ENCODE measurements at regions not wholly inside any gene's neighbourhood (a gene's known extent, or its start where the extent isn't known, plus 50 kb on each side); places are given as distances from the start of the nearest gene placed in this dataset.

DNA sequence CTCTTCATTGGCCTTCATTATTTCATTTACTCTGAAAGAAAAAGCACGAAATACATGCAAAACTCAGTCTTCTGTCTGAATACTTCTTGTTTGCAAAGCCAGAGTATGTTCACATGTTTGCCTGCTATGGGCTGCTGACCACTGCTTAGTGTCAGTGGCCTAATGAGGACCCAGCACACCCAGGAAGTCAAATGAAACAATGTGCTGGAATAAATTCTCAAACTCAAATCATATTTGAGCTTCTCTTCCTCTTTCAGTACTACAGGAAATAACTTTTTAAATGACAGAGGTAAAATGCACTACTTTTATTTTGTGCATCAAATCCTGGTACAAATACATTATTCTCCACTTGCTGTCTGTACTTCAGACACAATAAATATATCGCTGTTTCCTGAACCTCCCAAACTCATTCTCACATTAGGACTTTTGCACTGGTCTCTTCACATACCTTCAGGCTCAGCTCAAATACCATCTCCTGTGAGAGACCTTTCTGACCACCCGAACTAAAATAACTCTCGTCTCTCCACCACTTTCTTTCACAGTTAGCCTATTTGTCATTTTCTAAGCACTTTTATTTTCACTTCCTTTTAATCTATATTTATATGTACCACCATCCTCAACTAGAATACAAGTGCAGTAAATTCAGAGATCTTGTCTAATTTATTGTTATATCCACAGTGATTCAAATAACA is 176.8 kb downstream of the TUSC7 start:
- Histone ChIP-seq H3K9ac (ENCODE audit: low read length in 2 of 2) (no peak overlapping the region), H3K27ac (ENCODE audit: low read length) (no peak overlapping the region), H3K27me3 (ENCODE audit: control insufficient read depth in 1 of 2, insufficient read depth in 2 of 2, low read length in 2 of 2) (no peaks in the 10 kb centered on the region), H3K4me3 (ENCODE audit: low read length in 2 of 2) (no peak overlapping the region), H3K4me1 (ENCODE audit: control insufficient read depth, insufficient read depth, low read length) (no peaks in the 10 kb centered on the region), H3K36me3 (ENCODE audit: control insufficient read depth in 2 of 2, insufficient read depth in 2 of 2, low read length in 2 of 2) (no peaks in the 10 kb centered on the region), H3K9me3 (ENCODE audit: control insufficient read depth in 2 of 2, low read length in 2 of 2) (no peaks in the 10 kb centered on the region)

DNA sequence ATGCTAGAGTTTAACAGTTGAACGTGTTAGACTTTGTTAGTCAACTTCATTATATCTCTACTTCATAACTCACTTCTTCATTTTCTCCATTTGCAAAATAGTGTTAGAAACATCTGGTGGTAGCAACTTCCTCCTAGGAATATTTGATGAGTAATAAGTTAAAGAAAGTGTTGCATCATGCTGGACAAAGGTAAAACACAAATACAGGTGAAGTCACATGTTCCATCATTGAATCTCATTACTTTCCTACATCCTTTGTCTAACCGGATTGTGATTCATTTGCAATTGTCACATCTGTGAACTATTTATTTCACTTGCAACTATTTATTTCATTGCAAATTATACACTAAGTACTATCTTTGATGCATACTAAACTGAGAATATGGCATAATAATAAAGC is 186.5 kb downstream of the TUSC7 start:
- Histone ChIP-seq H3K4me1 (ENCODE audit: control insufficient read depth, insufficient read depth, low read length) (no peaks in the 10 kb centered on the region), H3K36me3 (ENCODE audit: control insufficient read depth in 2 of 2, insufficient read depth in 2 of 2, low read length in 2 of 2) (no peaks in the 10 kb centered on the region), H3K9ac (ENCODE audit: low read length in 2 of 2) (no peak overlapping the region), H3K27me3 (ENCODE audit: control insufficient read depth in 1 of 2, insufficient read depth in 2 of 2, low read length in 2 of 2) (no peaks in the 10 kb centered on the region), H3K27ac (ENCODE audit: low read length) (no peak overlapping the region), H3K9me3 (ENCODE audit: control insufficient read depth in 2 of 2, low read length in 2 of 2) (no peaks in the 10 kb centered on the region), H3K4me3 (ENCODE audit: low read length in 2 of 2) (no peak overlapping the region)

DNA sequence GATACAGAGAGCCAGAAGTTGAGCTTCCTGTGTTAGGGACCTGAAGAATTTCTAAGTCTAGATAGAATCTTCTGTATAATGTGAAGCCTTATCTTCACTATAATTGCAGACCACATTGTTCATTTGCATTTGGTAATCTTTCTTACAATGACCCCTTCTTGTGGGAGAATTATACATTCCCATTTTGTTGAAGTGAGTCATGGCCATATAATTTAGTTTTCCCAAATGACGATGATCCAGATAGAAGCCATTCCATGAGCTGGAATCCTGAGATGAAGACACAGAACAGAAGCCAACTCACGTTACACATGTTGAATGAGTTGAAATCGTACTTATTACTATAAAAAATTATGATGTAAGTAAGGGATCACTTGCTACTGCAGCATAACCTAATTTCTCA is 187.8 kb downstream of the TUSC7 start:
- Histone ChIP-seq H3K4me1 (ENCODE audit: control insufficient read depth, insufficient read depth, low read length) (no peaks in the 10 kb centered on the region), H3K9ac (ENCODE audit: low read length in 2 of 2) (no peak overlapping the region), H3K9me3 (ENCODE audit: control insufficient read depth in 2 of 2, low read length in 2 of 2) (no peaks in the 10 kb centered on the region), H3K4me3 (ENCODE audit: low read length in 2 of 2) (no peak overlapping the region), H3K36me3 (ENCODE audit: control insufficient read depth in 2 of 2, insufficient read depth in 2 of 2, low read length in 2 of 2) (no peaks in the 10 kb centered on the region), H3K27me3 (ENCODE audit: control insufficient read depth in 1 of 2, insufficient read depth in 2 of 2, low read length in 2 of 2) (no peaks in the 10 kb centered on the region), H3K27ac (ENCODE audit: low read length) (no peak overlapping the region)

DNA sequence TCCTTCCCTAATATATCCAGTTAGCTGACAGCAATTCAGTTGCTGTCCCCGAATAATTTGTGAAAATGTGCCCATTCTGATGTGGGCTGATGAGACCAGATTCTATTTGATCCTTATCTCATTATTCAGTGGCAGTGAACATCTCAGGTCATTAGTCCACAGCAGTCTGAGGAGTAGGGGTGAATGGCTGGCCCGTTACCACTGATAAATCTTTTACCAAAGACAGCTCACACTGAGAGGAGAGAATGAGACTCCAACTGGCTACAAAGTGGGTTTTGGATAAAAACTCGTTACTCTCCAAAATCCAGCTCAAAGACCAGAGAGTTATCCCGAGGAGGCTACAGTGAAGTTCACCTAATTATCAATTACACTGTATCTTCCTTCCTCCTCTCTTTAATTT is 189.7 kb downstream of the TUSC7 start:
- Histone ChIP-seq H3K9ac (ENCODE audit: low read length in 2 of 2) (no peak overlapping the region), H3K4me1 (ENCODE audit: control insufficient read depth, insufficient read depth, low read length) (no peaks in the 10 kb centered on the region), H3K27me3 (ENCODE audit: control insufficient read depth in 1 of 2, insufficient read depth in 2 of 2, low read length in 2 of 2) (no peaks in the 10 kb centered on the region), H3K36me3 (ENCODE audit: control insufficient read depth in 2 of 2, insufficient read depth in 2 of 2, low read length in 2 of 2) (no peaks in the 10 kb centered on the region), H3K4me3 (ENCODE audit: low read length in 2 of 2) (no peak overlapping the region), H3K27ac (ENCODE audit: low read length) (no peak overlapping the region), H3K9me3 (ENCODE audit: control insufficient read depth in 2 of 2, low read length in 2 of 2) (no peaks in the 10 kb centered on the region)

DNA sequence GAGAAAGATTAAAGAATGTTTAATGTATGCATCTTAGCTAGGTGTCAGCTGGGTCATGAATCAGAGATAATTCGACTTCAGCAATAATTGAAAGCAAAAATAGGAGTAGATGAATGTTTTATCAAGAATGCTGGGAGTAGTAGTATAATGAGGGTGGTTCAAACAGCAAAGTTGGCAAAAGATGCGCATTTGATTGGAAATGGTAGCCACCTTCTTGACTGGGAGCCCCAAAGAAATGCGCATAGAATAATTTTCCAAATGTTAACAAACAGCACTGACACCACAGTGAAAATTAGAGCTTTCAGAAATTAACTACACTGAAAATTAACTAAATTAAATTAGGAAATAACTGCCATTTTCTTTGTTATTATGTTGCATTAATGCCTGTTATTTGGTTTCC is 195.8 kb downstream of the TUSC7 start:
- Histone ChIP-seq H3K4me1 (ENCODE audit: control insufficient read depth, insufficient read depth, low read length) (no peaks in the 10 kb centered on the region), H3K4me3 (ENCODE audit: low read length in 2 of 2) (no peak overlapping the region), H3K27ac (ENCODE audit: low read length) (no peak overlapping the region), H3K27me3 (ENCODE audit: control insufficient read depth in 1 of 2, insufficient read depth in 2 of 2, low read length in 2 of 2) (no peaks in the 10 kb centered on the region), H3K36me3 (ENCODE audit: control insufficient read depth in 2 of 2, insufficient read depth in 2 of 2, low read length in 2 of 2) (no peaks in the 10 kb centered on the region), H3K9me3 (ENCODE audit: control insufficient read depth in 2 of 2, low read length in 2 of 2) (no peaks in the 10 kb centered on the region), H3K9ac (ENCODE audit: low read length in 2 of 2) (no peak overlapping the region)

DNA sequence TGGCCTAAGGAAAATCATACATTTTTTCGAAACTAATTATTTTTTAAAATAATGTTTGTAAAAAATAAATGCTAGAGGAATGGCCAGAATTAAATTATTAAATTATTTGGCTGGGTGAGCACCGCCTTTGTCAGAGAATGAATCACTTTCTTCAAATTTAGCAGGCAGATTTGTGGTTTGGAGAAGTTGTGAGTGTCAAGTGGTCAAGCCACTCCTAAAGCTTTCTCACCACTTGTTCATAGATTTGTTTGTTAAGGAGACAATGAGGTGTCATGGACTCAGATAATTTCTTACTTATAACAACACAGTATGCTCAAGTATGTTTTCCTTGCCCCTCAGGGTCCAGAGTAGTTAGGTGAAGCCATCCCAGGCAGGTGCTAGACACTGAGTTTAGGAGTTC is 196.2 kb downstream of the TUSC7 start:
- H3K36me3 ChIP-seq (ENCODE audit: control insufficient read depth in 2 of 2, insufficient read depth in 2 of 2, low read length in 2 of 2): no peaks in the 10 kb centered on the region
- no peak overlapping the region for H3K4me3 ChIP-seq (ENCODE audit: low read length in 2 of 2)
- no peak overlapping the region for H3K27ac ChIP-seq (ENCODE audit: low read length)
- H3K9me3 ChIP-seq (ENCODE audit: control insufficient read depth in 2 of 2, low read length in 2 of 2): no peaks in the 10 kb centered on the region
- H3K27me3 ChIP-seq (ENCODE audit: control insufficient read depth in 1 of 2, insufficient read depth in 2 of 2, low read length in 2 of 2): no peaks in the 10 kb centered on the region
- H3K9ac ChIP-seq (ENCODE audit: low read length in 2 of 2): no peak overlapping the region
- H3K4me1 ChIP-seq (ENCODE audit: control insufficient read depth, insufficient read depth, low read length): no peaks in the 10 kb centered on the region

DNA sequence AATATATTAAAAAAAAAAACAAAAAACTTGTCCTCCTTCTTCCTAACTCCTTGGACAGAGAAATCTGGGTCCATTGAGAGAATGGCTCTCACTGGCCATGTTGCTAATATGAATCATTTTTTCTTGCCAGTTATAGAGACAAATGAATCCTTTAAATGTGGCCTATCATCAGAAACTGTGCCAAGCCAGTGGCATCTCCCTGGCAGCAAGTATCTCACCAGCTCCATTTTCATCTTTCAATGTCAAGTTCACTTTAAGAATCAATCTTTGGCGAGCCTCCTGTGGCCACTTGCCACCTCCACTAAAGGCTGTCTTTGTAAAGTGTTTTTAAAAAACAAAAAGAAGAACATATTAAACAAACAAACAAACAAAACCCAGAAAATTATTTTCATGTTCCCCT is 202.5 kb downstream of the TUSC7 start:
- H3K4me1 ChIP-seq (ENCODE audit: control insufficient read depth, insufficient read depth, low read length): no peaks in the 10 kb centered on the region
- H3K36me3 ChIP-seq (ENCODE audit: control insufficient read depth in 2 of 2, insufficient read depth in 2 of 2, low read length in 2 of 2): no peaks in the 10 kb centered on the region
- H3K9ac ChIP-seq (ENCODE audit: low read length in 2 of 2): no peak overlapping the region
- H3K27ac ChIP-seq (ENCODE audit: low read length): no peak overlapping the region
- no peaks in the 10 kb centered on the region for H3K9me3 ChIP-seq (ENCODE audit: control insufficient read depth in 2 of 2, low read length in 2 of 2)
- no peaks in the 10 kb centered on the region for H3K27me3 ChIP-seq (ENCODE audit: control insufficient read depth in 1 of 2, insufficient read depth in 2 of 2, low read length in 2 of 2)
- H3K4me3 ChIP-seq (ENCODE audit: low read length in 2 of 2): no peak overlapping the region

DNA sequence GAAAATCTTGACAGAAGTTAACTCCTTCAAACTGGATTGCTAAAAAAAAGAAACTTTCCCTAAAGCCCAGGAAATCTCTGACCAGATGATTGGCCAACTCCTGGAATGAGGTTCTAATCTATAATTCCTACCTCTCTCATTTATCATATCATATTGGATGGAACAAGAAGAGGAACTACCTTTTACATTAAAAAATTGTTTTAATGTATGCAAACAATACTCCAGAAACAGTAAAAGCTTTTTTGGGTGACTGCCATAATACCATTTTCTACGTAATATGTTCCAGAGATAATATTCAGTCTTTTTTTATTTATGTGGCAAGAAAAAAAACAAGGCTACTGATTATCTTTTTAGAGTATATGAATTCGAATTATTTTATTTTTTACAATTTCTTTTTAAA is 204.4 kb downstream of the TUSC7 start:
- no peaks in the 10 kb centered on the region for H3K36me3 ChIP-seq (ENCODE audit: control insufficient read depth in 2 of 2, insufficient read depth in 2 of 2, low read length in 2 of 2)
- H3K4me3 ChIP-seq (ENCODE audit: low read length in 2 of 2): no peak overlapping the region
- H3K27ac ChIP-seq (ENCODE audit: low read length): no peak overlapping the region
- no peaks in the 10 kb centered on the region for H3K9me3 ChIP-seq (ENCODE audit: control insufficient read depth in 2 of 2, low read length in 2 of 2)
- H3K9ac ChIP-seq (ENCODE audit: low read length in 2 of 2): no peak overlapping the region
- no peaks in the 10 kb centered on the region for H3K4me1 ChIP-seq (ENCODE audit: control insufficient read depth, insufficient read depth, low read length)
- no peaks in the 10 kb centered on the region for H3K27me3 ChIP-seq (ENCODE audit: control insufficient read depth in 1 of 2, insufficient read depth in 2 of 2, low read length in 2 of 2)

DNA sequence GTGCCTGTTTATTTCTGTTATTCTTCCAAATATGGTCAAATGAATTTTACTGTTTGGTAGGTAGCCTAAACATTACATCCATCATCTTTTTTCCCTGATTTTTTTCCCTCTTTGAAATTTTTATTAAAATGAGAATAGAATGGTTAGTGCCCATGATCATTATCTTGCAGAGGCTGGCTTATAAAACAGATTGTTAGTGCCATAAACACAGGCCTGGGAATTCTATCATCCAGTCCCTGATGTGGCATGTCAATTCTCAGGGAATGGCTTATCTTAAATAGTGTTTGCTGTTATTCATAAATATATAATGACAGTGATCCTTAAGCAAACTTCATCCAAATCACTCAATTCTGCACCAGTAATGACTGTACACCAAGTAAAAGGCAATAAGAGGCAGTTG is 207.3 kb downstream of the TUSC7 start:
- H3K27ac ChIP-seq (ENCODE audit: low read length): no peak overlapping the region
- H3K36me3 ChIP-seq (ENCODE audit: control insufficient read depth in 2 of 2, insufficient read depth in 2 of 2, low read length in 2 of 2): no peaks in the 10 kb centered on the region
- H3K9me3 ChIP-seq (ENCODE audit: control insufficient read depth in 2 of 2, low read length in 2 of 2): no peaks in the 10 kb centered on the region
- H3K27me3 ChIP-seq (ENCODE audit: control insufficient read depth in 1 of 2, insufficient read depth in 2 of 2, low read length in 2 of 2): no peaks in the 10 kb centered on the region
- H3K9ac ChIP-seq (ENCODE audit: low read length in 2 of 2): no peak overlapping the region
- H3K4me3 ChIP-seq (ENCODE audit: low read length in 2 of 2): no peak overlapping the region
- H3K4me1 ChIP-seq (ENCODE audit: control insufficient read depth, insufficient read depth, low read length): no peaks in the 10 kb centered on the region

DNA sequence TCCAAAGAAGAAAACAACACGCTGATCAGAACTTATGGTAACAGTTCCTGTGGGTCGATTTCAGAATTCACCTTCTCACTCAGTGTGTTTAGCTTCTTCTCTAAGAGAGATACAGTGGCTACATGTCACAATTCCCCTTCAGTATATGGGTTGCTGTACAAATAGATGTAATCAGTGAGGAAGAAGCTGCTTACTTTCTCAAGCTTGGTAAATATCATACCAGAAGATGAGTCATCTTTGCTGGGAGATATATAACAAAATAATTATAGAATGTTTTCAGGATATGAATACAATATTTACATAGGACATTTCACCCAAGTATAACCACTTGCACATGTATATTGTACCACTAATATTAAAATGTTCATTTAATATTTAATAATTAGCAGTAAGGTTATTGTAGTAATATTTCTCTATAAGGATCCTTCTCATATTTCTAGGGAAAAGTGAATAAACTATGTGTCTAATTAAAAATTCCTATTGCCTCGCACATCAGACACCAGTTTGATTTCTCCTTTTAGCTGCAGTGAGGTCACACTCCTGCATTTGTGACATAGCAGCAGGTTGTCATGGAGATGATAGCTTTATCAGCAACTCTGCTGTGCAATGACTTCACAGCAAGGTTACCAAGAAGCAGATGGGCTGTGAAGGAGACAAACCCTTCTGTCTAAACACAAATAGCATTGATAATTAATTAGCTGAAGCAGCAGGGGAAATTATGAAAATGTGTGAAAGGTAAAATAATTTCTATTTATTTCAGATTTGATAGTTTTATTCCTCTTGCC is 211.4 kb downstream of the TUSC7 start:
- no peaks in the 10 kb centered on the region for H3K9me3 ChIP-seq (ENCODE audit: control insufficient read depth in 2 of 2, low read length in 2 of 2)
- H3K27ac ChIP-seq (ENCODE audit: low read length): no peak overlapping the region
- no peaks in the 10 kb centered on the region for H3K4me1 ChIP-seq (ENCODE audit: control insufficient read depth, insufficient read depth, low read length)
- H3K36me3 ChIP-seq (ENCODE audit: control insufficient read depth in 2 of 2, insufficient read depth in 2 of 2, low read length in 2 of 2): no peaks in the 10 kb centered on the region
- H3K9ac ChIP-seq (ENCODE audit: low read length in 2 of 2): no peak overlapping the region
- H3K27me3 ChIP-seq (ENCODE audit: control insufficient read depth in 1 of 2, insufficient read depth in 2 of 2, low read length in 2 of 2): no peaks in the 10 kb centered on the region
- H3K4me3 ChIP-seq (ENCODE audit: low read length in 2 of 2): no peak overlapping the region

DNA sequence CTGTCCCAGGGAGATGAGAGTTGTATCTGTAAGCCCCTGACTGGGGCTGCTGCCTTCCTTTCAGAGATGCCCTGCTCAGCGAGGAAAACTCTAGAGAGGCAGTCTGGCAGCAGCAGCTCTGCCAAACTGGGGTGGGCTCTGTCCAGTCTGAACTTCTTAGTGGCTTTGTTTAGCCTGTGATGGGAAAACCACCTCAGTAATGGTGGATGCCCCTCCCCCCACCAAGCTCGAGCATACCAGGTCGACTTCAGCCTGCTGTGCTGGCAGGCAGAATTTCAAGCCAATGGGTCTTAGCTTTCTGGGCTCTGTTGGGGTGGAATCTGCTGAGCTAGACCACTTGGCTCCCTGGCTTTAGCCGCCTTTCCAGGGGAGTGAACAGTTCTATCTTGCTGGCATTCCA is 218.3 kb downstream of the TUSC7 start:
- Histone ChIP-seq H3K9me3 (ENCODE audit: control insufficient read depth in 2 of 2, low read length in 2 of 2) (no peaks in the 10 kb centered on the region), H3K4me3 (ENCODE audit: low read length in 2 of 2) (no peak overlapping the region), H3K36me3 (ENCODE audit: control insufficient read depth in 2 of 2, insufficient read depth in 2 of 2, low read length in 2 of 2) (no peaks in the 10 kb centered on the region), H3K4me1 (ENCODE audit: control insufficient read depth, insufficient read depth, low read length) (no peaks in the 10 kb centered on the region), H3K27me3 (ENCODE audit: control insufficient read depth in 1 of 2, insufficient read depth in 2 of 2, low read length in 2 of 2) (no peaks in the 10 kb centered on the region), H3K9ac (ENCODE audit: low read length in 2 of 2) (no peak overlapping the region), H3K27ac (ENCODE audit: low read length) (no peak overlapping the region)
